Endothelial cell of umbilical vein (primary cell): ENCODE measurements at regions not wholly inside any gene's neighbourhood (a gene's known extent, or its start where the extent isn't known, plus 50 kb on each side); places are given as distances from the start of the nearest gene placed in this dataset.

Experiments used
- BruUV-seq: library from RNA; stranded (reverse); fragments of 400-500 nt; replicated peaks from 2 replicates; lab custom pipeline; 2021; lab: Mats Ljungman, UMichigan
- CTCF ChIA-PET: fragments of 300-600, 350-600 bp; sonication (Branson Sonifier 250); formaldehyde crosslinking; loops from one replicate; lab custom pipeline; 2021; ENCODE audit warnings: antibody characterized with exemption, inconsistent platforms; lab: Charles Lee
- POLR2A ChIA-PET: fragments of 300-600, 350-600 bp; sonication (Branson Sonifier 250); formaldehyde crosslinking; loops from one replicate; lab custom pipeline; 2021; ENCODE audit warnings: antibody characterized with exemption, inconsistent platforms; lab: Charles Lee
- DNase-seq: peaks from one replicate; pipeline ENCODE4 v3.0.0-alpha.2; 2011; ENCODE audit warnings: low read depth, low spot score
- FAIRE-seq: peaks from 2 replicates; lab custom pipeline; 2011; peaks lifted over from hg19 to GRCh38; lab: Jason Lieb, UNC
- H2AFZ ChIP-seq: 2 replicates; pipeline ENCODE4 v1.6.0; 2012; ENCODE audit warnings: low read depth, low read length, control low read depth, inconsistent platforms
- H3K27ac ChIP-seq: 2 replicates; pipeline ENCODE4 v1.5.1; 2011; ENCODE audit warnings: low read depth, mild to moderate bottlenecking, control low read depth, low read length, moderate library complexity; ENCODE audit not compliant: insufficient read depth
- H3K27me3 ChIP-seq, 2 experiments: 2 replicates each; pipeline versions ENCODE4 v1.6.0 to v1.6.1; 2011; ENCODE audit warnings: low read length in 2 of 2, mixed read lengths in 1 of 2; ENCODE audit not compliant: control insufficient read depth in 2 of 2, insufficient read depth in 2 of 2
- H3K36me3 ChIP-seq, 2 experiments: 2 replicates in 1 of 2; 3 replicates in 1 of 2; pipeline ENCODE4 v1.5.1; 2011; ENCODE audit warnings: low read length in 2 of 2, mild to moderate bottlenecking in 1 of 2, moderate library complexity in 1 of 2; ENCODE audit not compliant: control insufficient read depth in 2 of 2, insufficient read depth in 2 of 2; ENCODE audit errors: extremely low read depth in 1 of 2
- H3K4me1 ChIP-seq: 3 replicates; pipeline ENCODE4 v1.5.1; 2011; ENCODE audit warnings: mild to moderate bottlenecking, low read length; ENCODE audit not compliant: control insufficient read depth, insufficient read depth; ENCODE audit errors: extremely low read depth
- H3K4me2 ChIP-seq: 2 replicates; pipeline ENCODE4 v1.6.1; 2011; ENCODE audit warnings: low read length, control low read depth, mixed read lengths; ENCODE audit not compliant: insufficient read depth
- H3K4me3 ChIP-seq, 3 experiments: fragments of 200-600 bp in 1 of 3; sonication (generic), shearing (Covaris generic) in 1 of 3; replicated peaks in 1 of 3; 2 replicates each; pipeline ENCODE4 v1.5.1; 2011 to 2016; ENCODE audit warnings: control low read depth in 3 of 3, low read length in 3 of 3, mild to moderate bottlenecking in 2 of 3, inconsistent platforms in 1 of 3, low read depth in 1 of 3, moderate library complexity in 1 of 3; ENCODE audit not compliant: insufficient read depth in 1 of 3
- H3K79me2 ChIP-seq: 2 replicates; pipeline ENCODE4 v1.6.0; 2012; ENCODE audit warnings: low read length, inconsistent platforms; ENCODE audit not compliant: control insufficient read depth, insufficient read depth
- H3K9ac ChIP-seq: replicated peaks from 2 replicates; pipeline ENCODE3; 2011; ENCODE audit warnings: low read length, control low read depth; ENCODE audit not compliant: insufficient read depth; ENCODE audit errors: extremely low read depth
- H3K9me1 ChIP-seq: replicated peaks from 3 replicates; pipeline ENCODE4 v1.6.0; 2011; ENCODE audit warnings: mild to moderate bottlenecking, low read length; ENCODE audit not compliant: control insufficient read depth, insufficient read depth; ENCODE audit errors: extremely low read depth
- H3K9me3 ChIP-seq: replicated peaks from 2 replicates; pipeline ENCODE4 v1.5.1; 2012; ENCODE audit warnings: low read length, inconsistent platforms; ENCODE audit not compliant: control insufficient read depth, insufficient read depth
- H4K20me1 ChIP-seq: replicated peaks from 2 replicates; pipeline ENCODE3; 2011; ENCODE audit warnings: mild to moderate bottlenecking, low read length; ENCODE audit not compliant: control insufficient read depth, insufficient read depth; ENCODE audit errors: extremely low read depth
- EZH2 ChIP-seq: IDR thresholded peaks from 2 replicates; pipeline ENCODE4 v1.6.1; 2012; ENCODE audit warnings: borderline replicate concordance, low read depth, mild to moderate bottlenecking, moderate library complexity, low read length, inconsistent platforms; ENCODE audit not compliant: severe bottlenecking
- FOS ChIP-seq: IDR thresholded peaks from 2 replicates; pipeline ENCODE4 v1.6.1; 2011; ENCODE audit warnings: mild to moderate bottlenecking, low read length, moderate library complexity, borderline replicate concordance; ENCODE audit not compliant: insufficient read depth
- GATA2 ChIP-seq: IDR thresholded peaks from 2 replicates; pipeline ENCODE4 v1.7.0; 2011; ENCODE audit warnings: low read depth, mild to moderate bottlenecking, moderate library complexity, mixed read lengths, low read length; ENCODE audit not compliant: insufficient read length, insufficient read depth
- JUN ChIP-seq: IDR thresholded peaks from 2 replicates; pipeline ENCODE4 v1.6.1; 2011; ENCODE audit warnings: borderline replicate concordance, low read depth; ENCODE audit not compliant: insufficient read length, insufficient read depth
- MAX ChIP-seq: IDR thresholded peaks from 2 replicates; pipeline ENCODE4 v1.6.1; 2011; ENCODE audit not compliant: insufficient read depth, insufficient read length
- MYC ChIP-seq: IDR thresholded peaks from one replicate; pipeline ENCODE4 v1.6.1; 2011; ENCODE audit warnings: mild to moderate bottlenecking, low read depth, low read length
- POLR2AphosphoS5 ChIP-seq: IDR thresholded peaks from 2 replicates; pipeline ENCODE4 v1.6.1; 2012; ENCODE audit warnings: low read depth, mild to moderate bottlenecking, control low read depth, low read length, moderate library complexity; ENCODE audit not compliant: insufficient read depth
- dilution Hi-C: fragments of 300-500 bp; cut with MboI; formaldehyde crosslinking; loops from one replicate; pipeline ENCODE4 v1.15.0; 2019; ENCODE audit warnings: low sequenced_read_pairs; ENCODE audit not compliant: extremely low pct_ligation_motif_present
- intact Hi-C: fragments of 100-400 bp; cut with micrococcal nuclease; formaldehyde crosslinking; loops from one replicate; pipeline ENCODE4 v1.10.0; 2022
- TF ChIP-seq, protein P1 (sequence below), 2 donors: IDR thresholded peaks; 1 replicate in 1 of 2; 2 replicates in 1 of 2; pipeline ENCODE4 v1.5.1; 2011; ENCODE audit warnings: low read length in 2 of 2, mild to moderate bottlenecking in 2 of 2, moderate library complexity in 2 of 2, control low read depth in 1 of 2, inconsistent platforms in 1 of 2, low read depth in 1 of 2; ENCODE audit not compliant: insufficient read depth in 1 of 2; ENCODE audit errors: extremely low read depth in 1 of 2

DNA sequence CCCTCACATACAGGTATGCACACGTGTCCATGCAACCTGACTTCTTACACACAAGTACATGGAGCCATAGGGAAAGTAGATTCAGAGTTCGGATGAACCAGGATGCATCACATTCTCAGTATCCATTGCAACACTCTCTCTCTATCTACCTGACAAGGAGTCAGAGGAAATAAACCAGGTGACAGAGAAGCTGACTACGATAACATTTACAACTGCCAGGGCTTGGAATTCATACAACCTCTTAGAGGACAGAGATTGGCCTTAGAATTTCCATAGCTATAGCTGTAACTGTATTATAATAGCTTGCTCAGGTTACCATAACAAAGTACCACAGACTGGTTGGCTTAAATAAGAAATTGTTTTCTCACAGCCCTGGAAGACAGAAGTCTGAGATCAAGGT lies 116.9 kb upstream of the PALMD start:
- no peak overlapping the region for H3K4me2 ChIP-seq
- no peak overlapping the region for H3K4me3 ChIP-seq
- no TSS peak for BruUV-seq
- no peaks in the 10 kb centered on the region for H3K4me1 ChIP-seq
- H4K20me1 ChIP-seq, result no peaks in the 10 kb centered on the region
- TF ChIP-seq MYC (no peak), POLR2AphosphoS5 (no peak), EZH2 (no peak), GATA2 (no peak), FOS (no peak), JUN (no peak), MAX (no peak)
- TF ChIP-seq, protein P1, sequence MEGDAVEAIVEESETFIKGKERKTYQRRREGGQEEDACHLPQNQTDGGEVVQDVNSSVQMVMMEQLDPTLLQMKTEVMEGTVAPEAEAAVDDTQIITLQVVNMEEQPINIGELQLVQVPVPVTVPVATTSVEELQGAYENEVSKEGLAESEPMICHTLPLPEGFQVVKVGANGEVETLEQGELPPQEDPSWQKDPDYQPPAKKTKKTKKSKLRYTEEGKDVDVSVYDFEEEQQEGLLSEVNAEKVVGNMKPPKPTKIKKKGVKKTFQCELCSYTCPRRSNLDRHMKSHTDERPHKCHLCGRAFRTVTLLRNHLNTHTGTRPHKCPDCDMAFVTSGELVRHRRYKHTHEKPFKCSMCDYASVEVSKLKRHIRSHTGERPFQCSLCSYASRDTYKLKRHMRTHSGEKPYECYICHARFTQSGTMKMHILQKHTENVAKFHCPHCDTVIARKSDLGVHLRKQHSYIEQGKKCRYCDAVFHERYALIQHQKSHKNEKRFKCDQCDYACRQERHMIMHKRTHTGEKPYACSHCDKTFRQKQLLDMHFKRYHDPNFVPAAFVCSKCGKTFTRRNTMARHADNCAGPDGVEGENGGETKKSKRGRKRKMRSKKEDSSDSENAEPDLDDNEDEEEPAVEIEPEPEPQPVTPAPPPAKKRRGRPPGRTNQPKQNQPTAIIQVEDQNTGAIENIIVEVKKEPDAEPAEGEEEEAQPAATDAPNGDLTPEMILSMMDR (IDR thresholded peaks at IDR 0.05; ENCODE audit: extremely low read depth in 1 of 2, insufficient read depth in 1 of 2, low read depth in 1 of 2, low read length in 2 of 2), result no peak
- H2AFZ ChIP-seq, result no peak overlapping the region
- H3K27me3 ChIP-seq, result no peaks in the 10 kb centered on the region
- H3K9ac ChIP-seq, result no peak overlapping the region
- H3K9me3 ChIP-seq, result no peaks in the 10 kb centered on the region
- dilution Hi-C loops (no loop called here), intact Hi-C loops (no loop called here)
- DNase-seq (no peak), FAIRE-seq (no peak)
- ChIA-PET CTCF (interaction anchor here (2.9 kb wide), 1 partner anchor 16 kb away, joined by 10 read pairs; no protein-coding TSS in a partner anchor), POLR2A (no interaction called here)
- no peaks in the 10 kb centered on the region for H3K9me1 ChIP-seq
- H3K27ac ChIP-seq, result no peak overlapping the region
- H3K79me2 ChIP-seq, result no peaks in the 10 kb centered on the region
- H3K36me3 ChIP-seq, result no peaks in the 10 kb centered on the region
